ENCODE measurements at regions not wholly inside any gene's neighbourhood (a gene's known extent, or its start where the extent isn't known, plus 50 kb on each side); places are given as distances from the start of the nearest gene placed in this dataset.
A peak's percentile ranks its signal among the peaks of the same experiment; 100 is the strongest.
"Not testable (repeated sequence)": the region's sequence is repeated elsewhere in the genome, so short reads cannot be mapped to it uniquely, and the experiment has no call there.

GRCh38 chr14:83607682-83608081 is 1922.3 kb upstream of the FLRT2 start:
- H3K27ac ChIP-seq = no peak overlapping the region
- no peak for DNase-seq (ENCODE audit: low read depth, low spot score)
- H3K9ac ChIP-seq (ENCODE audit: insufficient read length) = no peak overlapping the region
- H3K36me3 ChIP-seq (ENCODE audit: insufficient read depth, low read length) = no peaks in the 10 kb centered on the region
- TF ChIP-seq POLR2AphosphoS5 (IDR thresholded peaks at IDR 0.05; ENCODE audit: borderline replicate concordance, low read depth, low read length) (no peak), EZH2 (IDR thresholded peaks at IDR 0.05) (no peak), FOXP2 (optimal IDR thresholded peaks at IDR 0.05; ENCODE audit: control extremely low read depth, extremely low read length, insufficient read depth) (no peak)
- H3K9me3 ChIP-seq (ENCODE audit: low read depth, low read length) = no peaks in the 10 kb centered on the region
- H3K4me3 ChIP-seq = no peak overlapping the region

- H3K9ac ChIP-seq (ENCODE audit: insufficient read length) = no peak overlapping the region
- DNase-seq (ENCODE audit: low read depth, low spot score) = no peak
- H3K36me3 ChIP-seq (ENCODE audit: insufficient read depth, low read length) = no peaks in the 10 kb centered on the region
- no peaks in the 10 kb centered on the region for H3K9me3 ChIP-seq (ENCODE audit: low read depth, low read length)
- H3K4me3 ChIP-seq = no peak overlapping the region
- TF ChIP-seq EZH2 (IDR thresholded peaks at IDR 0.05) (no peak), FOXP2 (optimal IDR thresholded peaks at IDR 0.05; ENCODE audit: control extremely low read depth, extremely low read length, insufficient read depth) (no peak), POLR2AphosphoS5 (IDR thresholded peaks at IDR 0.05; ENCODE audit: borderline replicate concordance, low read depth, low read length) (no peak)
- H3K27ac ChIP-seq = no peak overlapping the region
These were observed 1918.5 kb upstream of the FLRT2 start for GRCh38 chr14:83611491-83611890.

GRCh38 chr14:83611906-83612390 is 1918.0 kb upstream of the FLRT2 start:
- no peaks in the 10 kb centered on the region for H3K9me3 ChIP-seq (ENCODE audit: low read depth, low read length)
- H3K9ac ChIP-seq (ENCODE audit: insufficient read length) = no peak overlapping the region
- peak; percentile 76 for DNase-seq (ENCODE audit: low read depth, low spot score)
- H3K27ac ChIP-seq = no peak overlapping the region
- no peak overlapping the region for H3K4me3 ChIP-seq
- no peak for TF ChIP-seq EZH2 (IDR thresholded peaks at IDR 0.05)
- no peak for TF ChIP-seq FOXP2 (optimal IDR thresholded peaks at IDR 0.05; ENCODE audit: control extremely low read depth, extremely low read length, insufficient read depth)
- TF ChIP-seq POLR2AphosphoS5 (IDR thresholded peaks at IDR 0.05; ENCODE audit: borderline replicate concordance, low read depth, low read length) = no peak
- no peaks in the 10 kb centered on the region for H3K36me3 ChIP-seq (ENCODE audit: insufficient read depth, low read length)

DNA sequence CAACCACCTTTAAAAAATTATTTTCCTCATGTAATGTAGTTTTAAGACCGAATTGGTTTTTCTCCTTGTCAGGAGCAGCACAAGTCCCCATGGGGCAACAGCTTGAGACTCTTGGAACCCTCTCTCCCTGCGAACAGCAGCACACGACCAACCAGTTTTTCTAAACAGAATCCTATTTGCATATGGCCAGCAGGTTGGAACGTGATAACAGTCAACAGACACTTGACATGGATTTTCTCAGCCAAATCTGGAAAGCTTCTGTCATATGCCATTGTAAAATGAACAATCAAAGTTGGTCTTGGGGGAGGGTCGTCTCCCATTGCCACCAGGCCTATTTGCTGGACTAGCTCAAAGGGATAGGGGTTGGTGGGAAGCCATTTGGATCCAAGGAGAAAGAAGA is 1915.0 kb upstream of the FLRT2 start:
- Histone ChIP-seq H3K27ac (no peak overlapping the region), H3K9me3 (ENCODE audit: low read depth, low read length) (no peaks in the 10 kb centered on the region), H3K4me3 (no peak overlapping the region), H3K36me3 (ENCODE audit: insufficient read depth, low read length) (no peaks in the 10 kb centered on the region), H3K9ac (ENCODE audit: insufficient read length) (no peak overlapping the region)
- TF ChIP-seq FOXP2 (optimal IDR thresholded peaks at IDR 0.05; ENCODE audit: control extremely low read depth, extremely low read length, insufficient read depth) = no peak
- no peak for TF ChIP-seq EZH2 (IDR thresholded peaks at IDR 0.05)
- TF ChIP-seq POLR2AphosphoS5 (IDR thresholded peaks at IDR 0.05; ENCODE audit: borderline replicate concordance, low read depth, low read length) = no peak
- DNase-seq (ENCODE audit: low read depth, low spot score) = no peak

DNA sequence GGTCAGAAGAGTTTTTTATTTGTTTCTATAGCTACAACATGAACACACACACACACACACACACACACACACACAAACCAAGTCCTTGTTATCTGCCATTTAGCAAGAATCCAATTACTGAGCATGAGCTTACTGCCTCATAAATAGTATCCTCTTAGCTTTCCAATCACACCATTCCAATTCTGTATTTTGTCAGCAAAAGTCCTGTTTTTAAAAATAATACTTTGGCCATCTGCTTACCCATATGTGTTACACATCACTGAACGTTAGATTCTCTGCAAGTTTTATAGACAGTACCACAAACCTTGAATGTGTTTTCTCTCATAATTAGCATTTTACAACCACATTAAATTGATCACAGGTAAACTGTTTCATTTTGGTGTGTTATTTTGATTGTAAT is 1905.4 kb upstream of the FLRT2 start:
- H3K36me3 ChIP-seq (ENCODE audit: insufficient read depth, low read length) = no peaks in the 10 kb centered on the region
- TF ChIP-seq POLR2AphosphoS5 (IDR thresholded peaks at IDR 0.05; ENCODE audit: borderline replicate concordance, low read depth, low read length) (no peak), EZH2 (IDR thresholded peaks at IDR 0.05) (no peak), FOXP2 (optimal IDR thresholded peaks at IDR 0.05; ENCODE audit: control extremely low read depth, extremely low read length, insufficient read depth) (no peak)
- no peak overlapping the region for H3K27ac ChIP-seq
- no peak overlapping the region for H3K9ac ChIP-seq (ENCODE audit: insufficient read length)
- no peak overlapping the region for H3K4me3 ChIP-seq
- DNase-seq (ENCODE audit: low read depth, low spot score) = no peak
- H3K9me3 ChIP-seq (ENCODE audit: low read depth, low read length) = no peaks in the 10 kb centered on the region

- Histone ChIP-seq H3K9me3 (ENCODE audit: low read depth, low read length) (no peaks in the 10 kb centered on the region), H3K27ac (no peak overlapping the region), H3K36me3 (ENCODE audit: insufficient read depth, low read length) (no peaks in the 10 kb centered on the region), H3K4me3 (no peak overlapping the region), H3K9ac (ENCODE audit: insufficient read length) (no peak overlapping the region)
- TF ChIP-seq FOXP2 (optimal IDR thresholded peaks at IDR 0.05; ENCODE audit: control extremely low read depth, extremely low read length, insufficient read depth) (no peak), POLR2AphosphoS5 (IDR thresholded peaks at IDR 0.05; ENCODE audit: borderline replicate concordance, low read depth, low read length) (peak; percentile 35; the same call in 1 of the 2 replicates), EZH2 (IDR thresholded peaks at IDR 0.05) (no peak)
- DNase-seq (ENCODE audit: low read depth, low spot score) = peak; percentile 53
These were observed 1897.6 kb upstream of the FLRT2 start for GRCh38 chr14:83632375-83632774.

GRCh38 chr14:83638748-83639504 is 1891.0 kb upstream of the FLRT2 start:
- H3K9me3 ChIP-seq (ENCODE audit: low read depth, low read length) = no peaks in the 10 kb centered on the region
- TF ChIP-seq POLR2AphosphoS5 (IDR thresholded peaks at IDR 0.05; ENCODE audit: borderline replicate concordance, low read depth, low read length) = no peak
- TF ChIP-seq FOXP2 (optimal IDR thresholded peaks at IDR 0.05; ENCODE audit: control extremely low read depth, extremely low read length, insufficient read depth) = no peak
- no peak for TF ChIP-seq EZH2 (IDR thresholded peaks at IDR 0.05)
- H3K4me3 ChIP-seq = no peak overlapping the region
- H3K9ac ChIP-seq (ENCODE audit: insufficient read length) = no peak overlapping the region
- no peak overlapping the region for H3K27ac ChIP-seq
- H3K36me3 ChIP-seq (ENCODE audit: insufficient read depth, low read length) = no peaks in the 10 kb centered on the region
- DNase-seq (ENCODE audit: low read depth, low spot score) = no peak

DNA sequence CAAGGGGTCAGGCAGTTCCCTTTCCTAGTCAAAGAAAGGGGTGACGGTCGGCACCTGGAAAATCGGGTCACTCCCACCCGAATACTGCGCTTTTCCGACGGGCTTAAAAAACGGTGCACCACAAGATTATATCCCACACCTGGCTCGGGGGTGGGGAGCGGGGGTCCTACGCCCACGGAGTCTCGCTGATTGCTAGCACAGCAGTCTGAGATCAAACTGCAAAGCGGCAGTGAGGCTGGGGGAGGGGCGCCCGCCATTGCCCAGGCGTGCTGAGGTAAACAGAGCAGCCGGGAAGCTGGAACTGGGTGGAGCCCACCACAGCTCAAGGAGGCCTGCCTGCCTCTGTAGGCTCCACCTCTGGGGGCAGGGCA is 1890.5 kb upstream of the FLRT2 start:
- H3K36me3 ChIP-seq (ENCODE audit: insufficient read depth, low read length) = not testable (repeated sequence)

DNA sequence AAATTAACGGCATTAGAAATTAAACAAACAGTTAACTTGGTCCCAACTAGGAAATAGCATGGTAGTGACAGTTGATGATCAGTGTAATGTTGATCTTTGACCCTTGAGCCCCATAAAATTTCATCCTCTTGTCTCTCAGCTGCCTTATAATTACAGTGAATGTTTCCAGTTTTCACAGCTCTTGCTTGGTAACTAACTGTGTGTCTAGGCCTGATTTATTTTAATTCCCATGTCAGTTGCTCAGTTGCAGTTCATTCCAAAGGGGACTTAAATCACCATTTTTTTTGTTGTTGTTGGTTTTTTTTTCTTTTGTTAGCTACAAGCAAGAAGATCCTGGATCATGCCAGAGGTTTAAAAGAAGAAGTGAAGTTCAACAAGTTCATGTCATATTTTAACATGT is 1883.7 kb upstream of the FLRT2 start:
- Histone ChIP-seq H3K9ac (ENCODE audit: insufficient read length) (no peak overlapping the region), H3K4me3 (no peak overlapping the region), H3K9me3 (ENCODE audit: low read depth, low read length) (no peaks in the 10 kb centered on the region), H3K27ac (no peak overlapping the region), H3K36me3 (ENCODE audit: insufficient read depth, low read length) (no peaks in the 10 kb centered on the region)
- DNase-seq (ENCODE audit: low read depth, low spot score) = no peak
- TF ChIP-seq EZH2 (IDR thresholded peaks at IDR 0.05) (no peak), POLR2AphosphoS5 (IDR thresholded peaks at IDR 0.05; ENCODE audit: borderline replicate concordance, low read depth, low read length) (no peak), FOXP2 (optimal IDR thresholded peaks at IDR 0.05; ENCODE audit: control extremely low read depth, extremely low read length, insufficient read depth) (no peak)

More for the DNA sequence above, 1890.5 kb upstream of the FLRT2 start:
- H3K9me3 ChIP-seq (ENCODE audit: low read depth, low read length); H3K9ac ChIP-seq (ENCODE audit: insufficient read length); H3K27ac ChIP-seq; H3K4me3 ChIP-seq; DNase-seq (ENCODE audit: low read depth, low spot score): not testable (repeated sequence)
